22Rv1 (cell line): ENCODE measurements at regions not wholly inside any gene's neighbourhood (a gene's known extent, or its start where the extent isn't known, plus 50 kb on each side); places are given as distances from the start of the nearest gene placed in this dataset.

ENCODE experiments used
- CTCF ChIP-seq: fragments of 450-650 bp; IDR thresholded peaks from 2 replicates; pipeline ENCODE4 v1.5.1; 2017; ENCODE audit warnings: mild to moderate bottlenecking
- ZFX ChIP-seq: fragments of 450-650 bp; IDR thresholded peaks from 2 replicates; pipeline ENCODE4 v1.6.1; 2017; ENCODE audit warnings: antibody characterized with exemption, borderline replicate concordance

- TF ChIP-seq CTCF (no peak), ZFX (no peak)
Observed at GRCh38 chrX:39883666-39884065, 214.1 kb downstream of the BCOR start.
